SK-N-SH (cell line): ENCODE measurements at regions not wholly inside any gene's neighbourhood (a gene's known extent, or its start where the extent isn't known, plus 50 kb on each side); places are given as distances from the start of the nearest gene placed in this dataset.
"Not testable (repeated sequence)": the region's sequence is repeated elsewhere in the genome, so short reads cannot be mapped to it uniquely, and the experiment has no call there.

Experiments used
- CTCF ChIA-PET: fragments of 300-600, 350-600 bp; formaldehyde crosslinking; extraction: SDS; loops from one replicate; lab custom pipeline; 2021; lab: Yijun Ruan, JAX
- POLR2A ChIA-PET: fragments of 350-600 bp; sonication (Branson Sonifier 250); formaldehyde crosslinking; extraction: SDS; loops from one replicate; lab custom pipeline; 2020; ENCODE audit warnings: antibody characterized with exemption, inconsistent platforms; lab: Yijun Ruan, JAX
- DNase-seq: peaks from one replicate; pipeline ENCODE4 v3.0.0; 2012
- H2AFZ ChIP-seq: fragments of 200-600 bp; sonication (generic); 2 replicates; pipeline ENCODE4 v1.8.1; 2016; ENCODE audit warnings: antibody characterized with exemption, mild to moderate bottlenecking, low read depth
- H3F3A ChIP-seq: fragments of 200-600 bp; sonication (generic); replicated peaks from 2 replicates; pipeline ENCODE3; 2016; ENCODE audit warnings: antibody characterized with exemption, mild to moderate bottlenecking; ENCODE audit not compliant: insufficient read depth
- H3K27ac ChIP-seq, 2 experiments: fragments of 200-500 bp in 1 of 2; fragments of 200-600 bp in 1 of 2; sonication (Bioruptor generic) in 1 of 2; sonication (generic), shearing (Covaris generic) in 1 of 2; 2 replicates each; pipeline versions ENCODE4 v1.5.1 to v1.6.1; 2014 to 2016; ENCODE audit warnings: low read depth in 2 of 2, inconsistent platforms in 1 of 2, low read length in 1 of 2, mild to moderate bottlenecking in 1 of 2, mixed read lengths in 1 of 2
- H3K27me3 ChIP-seq: fragments of 200-600 bp; sonication (generic), shearing (Covaris generic); 2 replicates; pipeline ENCODE4 v1.6.1; 2016; ENCODE audit warnings: mixed run types; ENCODE audit not compliant: insufficient read depth
- H3K36me3 ChIP-seq, 2 experiments: fragments of 200-500 bp in 1 of 2; fragments of 200-600 bp in 1 of 2; sonication (Bioruptor generic) in 1 of 2; sonication (generic) in 1 of 2; replicated peaks in 1 of 2; 2 replicates each; pipeline versions ENCODE3 to v1.5.1; 2014 to 2016; ENCODE audit warnings: low read length in 1 of 2, mild to moderate bottlenecking in 1 of 2; ENCODE audit not compliant: insufficient read depth in 2 of 2, control insufficient read depth in 1 of 2
- H3K4me1 ChIP-seq, 2 experiments: fragments of 200-500 bp in 1 of 2; fragments of 200-600 bp in 1 of 2; sonication (Bioruptor generic) in 1 of 2; sonication (generic), shearing (Covaris generic) in 1 of 2; 2 replicates each; pipeline versions ENCODE4 v1.5.1 to v1.6.1; 2014 to 2016; ENCODE audit warnings: low read depth in 1 of 2, low read length in 1 of 2, mixed run types in 1 of 2; ENCODE audit not compliant: insufficient read depth in 2 of 2, control insufficient read depth in 1 of 2
- H3K4me2 ChIP-seq: fragments of 200-600 bp; sonication (generic), shearing (Covaris generic); 2 replicates; pipeline ENCODE4 v1.6.1; 2017; ENCODE audit warnings: mixed run types
- H3K4me3 ChIP-seq, 2 experiments: fragments of 200-500 bp in 1 of 2; fragments of 200-600 bp in 1 of 2; sonication (Bioruptor generic) in 1 of 2; sonication (generic), shearing (Covaris generic) in 1 of 2; 2 replicates each; pipeline versions ENCODE4 v1.5.1 to v1.8.1; 2014 to 2016; ENCODE audit warnings: low read depth in 2 of 2, inconsistent platforms in 1 of 2, low read length in 1 of 2, mild to moderate bottlenecking in 1 of 2, mixed read lengths in 1 of 2, moderate library complexity in 1 of 2
- H3K79me2 ChIP-seq: fragments of 200-600 bp; sonication (generic); 2 replicates; pipeline ENCODE4 v1.8.1; 2017; ENCODE audit warnings: mild to moderate bottlenecking; ENCODE audit not compliant: insufficient read depth
- H3K9ac ChIP-seq: fragments of 200-600 bp; sonication (generic); 2 replicates; pipeline ENCODE4 v1.6.1; 2017; ENCODE audit warnings: mixed run types
- H3K9me2 ChIP-seq: fragments of 200-600 bp; sonication (generic); 2 replicates; pipeline ENCODE4 v1.6.1; 2017; ENCODE audit warnings: mixed run types
- H3K9me3 ChIP-seq: fragments of 200-600 bp; sonication (generic); 2 replicates; pipeline ENCODE4 v1.6.1; 2017; ENCODE audit warnings: mixed run types, mild to moderate bottlenecking, moderate library complexity
- H4K20me1 ChIP-seq: fragments of 200-600 bp; sonication (generic); 2 replicates; pipeline ENCODE4 v1.6.1; 2017; ENCODE audit warnings: mild to moderate bottlenecking, mixed run types; ENCODE audit not compliant: insufficient read depth
- EZH2phosphoT487 ChIP-seq: fragments of 200-600 bp; sonication (generic); IDR thresholded peaks from 2 replicates; pipeline ENCODE4 v1.6.1; 2017; ENCODE audit warnings: low read depth, mixed run types, mild to moderate bottlenecking, antibody characterized with exemption, moderate library complexity, borderline replicate concordance
- GATA2 ChIP-seq: sonication (generic); formaldehyde crosslinking; IDR thresholded peaks from 2 replicates; pipeline ENCODE4 v1.5.0; 2020; ENCODE audit warnings: mild to moderate bottlenecking, missing genetic modification reagents
- NRF1 ChIP-seq: IDR thresholded peaks from 2 replicates; pipeline ENCODE4 v1.6.1; 2012; ENCODE audit warnings: low read depth, mild to moderate bottlenecking, low read length
- POLR2AphosphoS5 ChIP-seq: IDR thresholded peaks from 2 replicates; pipeline ENCODE4 v1.6.1; 2012; ENCODE audit warnings: low read depth, low read length
- RXRA ChIP-seq: IDR thresholded peaks from 2 replicates; pipeline ENCODE4 v1.4.0; 2012; ENCODE audit warnings: low read depth, mild to moderate bottlenecking, borderline replicate concordance
- SIN3A ChIP-seq: IDR thresholded peaks from 2 replicates; pipeline ENCODE4 v1.6.1; 2012; ENCODE audit warnings: low read depth, mild to moderate bottlenecking, low read length, moderate library complexity, borderline replicate concordance
- SMC3 ChIP-seq: IDR thresholded peaks from 2 replicates; pipeline ENCODE4 v1.6.1; 2012; ENCODE audit warnings: low read depth, low read length, improper control_type of control experiment
- WGBS: methylation state at CpG from one replicate; pipeline ENCODE4 v1.1.6; 2017; ENCODE audit warnings: low lambda C conversion rate; 5-methylcytosine and 5-hydroxymethylcytosine counted together
- TF ChIP-seq, protein P1 (sequence below): fragments of 200-600 bp; sonication (generic); IDR thresholded peaks from 2 replicates; pipeline ENCODE4 v1.6.1; 2017; ENCODE audit warnings: antibody characterized with exemption, mild to moderate bottlenecking, moderate library complexity
- TF ChIP-seq, protein P2 (sequence below): fragments of 150-350 bp; IDR thresholded peaks from 2 replicates; pipeline ENCODE4 v1.6.1; 2016; ENCODE audit warnings: mild to moderate bottlenecking, low read depth, low read length
- TF ChIP-seq, protein P3 (sequence below): IDR thresholded peaks from 2 replicates; pipeline ENCODE4; 2012
- TF ChIP-seq, protein P4 (sequence below): IDR thresholded peaks from 2 replicates; pipeline ENCODE4 v1.4.0; 2012; ENCODE audit warnings: low read depth, borderline replicate concordance

DNA sequence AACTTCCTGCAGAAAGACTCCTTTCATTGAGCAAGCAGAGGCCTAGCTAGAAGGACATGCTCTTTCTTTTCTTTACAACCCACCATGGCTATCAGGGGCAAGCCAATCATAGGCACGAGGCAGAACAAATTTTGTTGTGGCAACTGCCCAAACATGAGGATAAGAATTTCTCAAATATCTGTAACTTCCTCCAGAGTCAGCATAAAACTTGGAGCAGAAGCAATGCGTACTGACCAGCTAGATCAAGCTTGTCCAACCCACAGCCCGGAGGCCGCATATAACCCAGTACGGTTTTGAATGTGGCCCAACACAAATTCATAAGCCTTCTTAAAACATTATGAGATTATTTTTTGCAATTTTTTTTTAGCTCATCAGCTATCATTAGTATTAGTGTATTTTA, 87.0 kb upstream of the SOX21 start (continued):
- TF ChIP-seq, protein P1, sequence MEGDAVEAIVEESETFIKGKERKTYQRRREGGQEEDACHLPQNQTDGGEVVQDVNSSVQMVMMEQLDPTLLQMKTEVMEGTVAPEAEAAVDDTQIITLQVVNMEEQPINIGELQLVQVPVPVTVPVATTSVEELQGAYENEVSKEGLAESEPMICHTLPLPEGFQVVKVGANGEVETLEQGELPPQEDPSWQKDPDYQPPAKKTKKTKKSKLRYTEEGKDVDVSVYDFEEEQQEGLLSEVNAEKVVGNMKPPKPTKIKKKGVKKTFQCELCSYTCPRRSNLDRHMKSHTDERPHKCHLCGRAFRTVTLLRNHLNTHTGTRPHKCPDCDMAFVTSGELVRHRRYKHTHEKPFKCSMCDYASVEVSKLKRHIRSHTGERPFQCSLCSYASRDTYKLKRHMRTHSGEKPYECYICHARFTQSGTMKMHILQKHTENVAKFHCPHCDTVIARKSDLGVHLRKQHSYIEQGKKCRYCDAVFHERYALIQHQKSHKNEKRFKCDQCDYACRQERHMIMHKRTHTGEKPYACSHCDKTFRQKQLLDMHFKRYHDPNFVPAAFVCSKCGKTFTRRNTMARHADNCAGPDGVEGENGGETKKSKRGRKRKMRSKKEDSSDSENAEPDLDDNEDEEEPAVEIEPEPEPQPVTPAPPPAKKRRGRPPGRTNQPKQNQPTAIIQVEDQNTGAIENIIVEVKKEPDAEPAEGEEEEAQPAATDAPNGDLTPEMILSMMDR: no peak
- TF ChIP-seq, protein P2, sequence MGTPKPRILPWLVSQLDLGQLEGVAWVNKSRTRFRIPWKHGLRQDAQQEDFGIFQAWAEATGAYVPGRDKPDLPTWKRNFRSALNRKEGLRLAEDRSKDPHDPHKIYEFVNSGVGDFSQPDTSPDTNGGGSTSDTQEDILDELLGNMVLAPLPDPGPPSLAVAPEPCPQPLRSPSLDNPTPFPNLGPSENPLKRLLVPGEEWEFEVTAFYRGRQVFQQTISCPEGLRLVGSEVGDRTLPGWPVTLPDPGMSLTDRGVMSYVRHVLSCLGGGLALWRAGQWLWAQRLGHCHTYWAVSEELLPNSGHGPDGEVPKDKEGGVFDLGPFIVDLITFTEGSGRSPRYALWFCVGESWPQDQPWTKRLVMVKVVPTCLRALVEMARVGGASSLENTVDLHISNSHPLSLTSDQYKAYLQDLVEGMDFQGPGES: no peak
- TF ChIP-seq, protein P3, sequence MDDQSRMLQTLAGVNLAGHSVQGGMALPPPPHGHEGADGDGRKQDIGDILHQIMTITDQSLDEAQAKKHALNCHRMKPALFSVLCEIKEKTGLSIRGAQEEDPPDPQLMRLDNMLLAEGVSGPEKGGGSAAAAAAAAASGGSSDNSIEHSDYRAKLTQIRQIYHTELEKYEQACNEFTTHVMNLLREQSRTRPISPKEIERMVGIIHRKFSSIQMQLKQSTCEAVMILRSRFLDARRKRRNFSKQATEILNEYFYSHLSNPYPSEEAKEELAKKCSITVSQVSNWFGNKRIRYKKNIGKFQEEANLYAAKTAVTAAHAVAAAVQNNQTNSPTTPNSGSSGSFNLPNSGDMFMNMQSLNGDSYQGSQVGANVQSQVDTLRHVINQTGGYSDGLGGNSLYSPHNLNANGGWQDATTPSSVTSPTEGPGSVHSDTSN: no peak
- no peak for TF ChIP-seq POLR2AphosphoS5
- TF ChIP-seq, all 33 proteins: peak for 0

DNA sequence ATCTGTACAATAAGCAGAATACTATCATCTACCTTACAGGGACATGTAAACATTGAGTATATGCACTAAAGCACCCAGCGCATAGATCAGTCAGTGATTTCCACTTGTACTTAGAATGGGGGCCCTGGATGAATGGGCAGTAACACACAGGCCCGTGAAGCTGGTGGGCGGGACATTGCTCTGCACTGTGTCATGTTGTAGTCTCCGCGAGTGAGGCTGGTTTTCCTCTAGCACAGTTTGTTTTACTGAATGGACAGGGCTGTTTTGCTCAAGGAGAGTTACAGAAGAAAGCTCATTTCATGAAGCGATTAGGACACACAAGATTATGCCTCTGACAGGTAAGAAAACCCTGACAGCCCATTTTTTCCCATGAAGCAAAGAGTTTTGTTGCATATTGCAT, 86.4 kb upstream of the SOX21 start:
- Histone ChIP-seq H3K9ac (no peak overlapping the region), H3K9me2 (no peaks in the 10 kb centered on the region), H3K4me1 (no peaks in the 10 kb centered on the region), H4K20me1 (no peaks in the 10 kb centered on the region), H3K27ac (no peak overlapping the region), H3K27me3 (no peaks in the 10 kb centered on the region; the same call in 1 of the 2 replicates), H3K4me2 (no peak overlapping the region), H3K36me3 (no peaks in the 10 kb centered on the region), H3K79me2 (no peaks in the 10 kb centered on the region), H3K9me3 (no peaks in the 10 kb centered on the region), H2AFZ (no peak overlapping the region), H3K4me3 (no peak overlapping the region), H3F3A (no peaks in the 10 kb centered on the region)
- POLR2A ChIA-PET: no interaction called here
- CTCF ChIA-PET: no interaction called here
- TF ChIP-seq, protein P4, sequence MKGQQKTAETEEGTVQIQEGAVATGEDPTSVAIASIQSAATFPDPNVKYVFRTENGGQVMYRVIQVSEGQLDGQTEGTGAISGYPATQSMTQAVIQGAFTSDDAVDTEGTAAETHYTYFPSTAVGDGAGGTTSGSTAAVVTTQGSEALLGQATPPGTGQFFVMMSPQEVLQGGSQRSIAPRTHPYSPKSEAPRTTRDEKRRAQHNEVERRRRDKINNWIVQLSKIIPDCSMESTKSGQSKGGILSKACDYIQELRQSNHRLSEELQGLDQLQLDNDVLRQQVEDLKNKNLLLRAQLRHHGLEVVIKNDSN: no peak
- no peak for TF ChIP-seq SMC3
- no peak for TF ChIP-seq RXRA
- TF ChIP-seq SIN3A: no peak
- WGBS: 75% methylated on average over 6 of the region's 6 CpGs
- no peak for DNase-seq

DNA sequence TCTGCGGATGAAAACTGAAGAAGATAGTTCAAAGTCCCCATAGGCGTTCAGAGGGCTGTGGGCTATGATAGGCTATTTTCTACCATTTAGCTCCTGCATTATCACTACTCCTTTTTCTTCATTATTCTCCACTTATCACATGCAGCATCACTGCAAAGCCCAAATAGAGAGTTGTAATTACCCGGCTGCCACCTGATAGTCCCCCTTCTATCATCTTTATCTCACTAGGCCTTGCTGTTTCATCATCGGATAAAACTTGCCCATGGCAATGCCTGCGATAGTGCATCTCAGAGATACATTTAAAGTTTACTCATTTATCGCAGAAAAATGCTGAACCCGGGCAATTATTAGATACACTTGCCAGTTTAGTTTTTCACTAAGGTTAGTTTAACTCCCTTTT, 82.9 kb upstream of the SOX21 start:
- Histone ChIP-seq H3K9ac (no peak overlapping the region), H3K4me2 (no peak overlapping the region), H3K79me2 (no peaks in the 10 kb centered on the region), H4K20me1 (no peaks in the 10 kb centered on the region), H3K9me3 (no peaks in the 10 kb centered on the region), H2AFZ (no peak overlapping the region), H3K4me1 (no peaks in the 10 kb centered on the region), H3F3A (no peaks in the 10 kb centered on the region), H3K9me2 (no peaks in the 10 kb centered on the region), H3K27ac (no peak overlapping the region), H3K4me3 (no peak overlapping the region), H3K36me3 (no peaks in the 10 kb centered on the region), H3K27me3 (peaks cover 7% of the 10 kb centered on the region; the same call in 1 of the 2 replicates)
- CTCF ChIA-PET: no interaction called here
- POLR2A ChIA-PET: no interaction called here
- TF ChIP-seq, protein P3: no peak
- TF ChIP-seq NRF1 (no peak), SMC3 (no peak), GATA2 (peak; percentile 49; the same call in 1 of the 2 replicates), EZH2phosphoT487 (no peak)
- TF ChIP-seq, protein P1: no peak
- peak; percentile 9 for DNase-seq
- 31% methylated on average over 7 of the region's 7 CpGs for WGBS

DNA sequence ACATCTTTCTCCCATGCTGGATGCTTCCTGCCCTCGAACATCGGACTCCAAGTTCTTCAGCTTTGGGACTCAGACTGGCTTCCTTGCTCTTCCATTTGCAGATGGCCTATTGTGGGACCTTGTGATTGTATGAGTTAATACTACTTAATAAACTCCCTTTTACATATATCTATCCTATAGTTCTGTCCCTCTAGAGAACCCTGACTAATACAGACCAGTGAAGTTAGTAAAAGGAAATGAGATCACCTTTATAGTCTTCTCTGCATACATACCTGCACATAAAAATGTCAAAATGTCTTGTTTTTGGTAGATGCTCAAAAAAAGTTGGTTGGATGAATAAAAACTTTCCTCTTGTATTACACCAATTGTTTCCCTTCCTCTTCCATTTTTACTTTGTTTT, 73.9 kb upstream of the SOX21 start:
- H3K4me1 ChIP-seq, H3K9me3 ChIP-seq, H3K4me3 ChIP-seq, H2AFZ ChIP-seq, H3K27me3 ChIP-seq, H3K9ac ChIP-seq, H3K4me2 ChIP-seq, H3K79me2 ChIP-seq, POLR2A ChIA-PET, H3K27ac ChIP-seq, CTCF ChIA-PET, H3K36me3 ChIP-seq, DNase-seq, H3K9me2 ChIP-seq, H4K20me1 ChIP-seq, H3F3A ChIP-seq: not testable (repeated sequence)
- WGBS: 77% methylated on average over 2 of the region's 2 CpGs
